Heart left ventricle (tissue), 16 donors: ENCODE measurements at regions not wholly inside any gene's neighbourhood (a gene's known extent, or its start where the extent isn't known, plus 50 kb on each side); places are given as distances from the start of the nearest gene placed in this dataset.

Source experiments
- ATAC-seq, 4 donors: fragments of 200-7000 bp; cut with Tn5 transposase; one replicate each; pipeline ENCODE4 v1.9.1; 2020 to 2022; ENCODE audit warnings: moderate library complexity in 4 of 4, mild to moderate bottlenecking in 3 of 4, moderate number of reproducible peaks in 1 of 4
- DNase-seq, 5 donors: peaks; one replicate each; pipeline ENCODE4 v3.0.0-alpha.2; 2020
- H3K27ac ChIP-seq, 12 donors: fragments of 200-600 bp; sonication (generic) in 4 of 12; one replicate each; pipeline versions ENCODE4 v1.5.0 to v1.8.0; 2016 to 2022; ENCODE audit warnings: mild to moderate bottlenecking in 2 of 12
- H3K27me3 ChIP-seq, 9 donors: fragments of 200-600 bp; sonication (generic) in 2 of 9; one replicate each; pipeline versions ENCODE4 v1.5.1 to v1.8.0; 2016 to 2022; ENCODE audit warnings: mild to moderate bottlenecking in 3 of 9
- H3K36me3 ChIP-seq, 9 donors: fragments of 200-600 bp; sonication (generic) in 2 of 9; one replicate each; pipeline versions ENCODE4 v1.5.0 to v1.8.0; 2018 to 2022; ENCODE audit warnings: mild to moderate bottlenecking in 2 of 9
- H3K4me1 ChIP-seq, 12 donors: fragments of 200-600 bp; sonication (generic) in 4 of 12; one replicate each; pipeline versions ENCODE4 v1.5.0 to v1.8.0; 2016 to 2022; ENCODE audit warnings: mild to moderate bottlenecking in 3 of 12
- H3K4me3 ChIP-seq, 12 donors: fragments of 200-600 bp; sonication (generic) in 4 of 12; one replicate each; pipeline versions ENCODE4 v1.5.0 to v1.8.0; 2017 to 2022; ENCODE audit warnings: mild to moderate bottlenecking in 9 of 12, moderate library complexity in 4 of 12
- H3K9me3 ChIP-seq, 12 donors: fragments of 200-600 bp; sonication (generic) in 4 of 12; one replicate each; pipeline versions ENCODE4 v1.5.0 to v1.8.0; 2016 to 2022; ENCODE audit warnings: mild to moderate bottlenecking in 1 of 12
- CTCF ChIP-seq, 12 donors: fragments of 200-600 bp; sonication (generic) in 4 of 12; IDR thresholded peaks; one replicate each; pipeline versions ENCODE4 v1.5.0 to v1.8.0; 2018 to 2022; ENCODE audit warnings: antibody characterized with exemption in 12 of 12, mild to moderate bottlenecking in 5 of 12
- POLR2A ChIP-seq, 2 donors: fragments of 450-650 bp; IDR thresholded peaks; one replicate each; pipeline ENCODE4 v1.6.1; 2017; ENCODE audit warnings: antibody characterized with exemption in 2 of 2, mild to moderate bottlenecking in 2 of 2, moderate library complexity in 2 of 2
- WGBS, 4 donors: extraction: QIAGEN DNeasy Blood & Tissue Kit in 2 of 4; methylation state at CpG; one replicate each; pipeline versions ENCODE4 v1.1.5 to v1.1.7; 2013 to 2018; 5-methylcytosine and 5-hydroxymethylcytosine counted together
- intact Hi-C, 10 donors: fragments of 100-400 bp; cut with DNase I; formaldehyde crosslinking; loops; one replicate each; pipeline versions ENCODE4 v1.11.1 to v1.14.2; 2022
- donor health status: ischemic (EF 13 %, LVEDD 7.1; RV severe dilation, severe dysfunction).
- donor health status: healthy with polysubstance abuse.
- donor health status: DM: no; HTN: yes; CAD: no.
- donor health status: DM: no; HTN: no; CAD: no.
- donor health status: ischemic (EF 25% LVEDD 6.9; RV normal size, moderate dysfunction).
- donor health status: ischemic (EF 25% LVEDD 5.7; RV mildly dilated, moderate dysfunction).
- donor health status: healthy.
- donor health status: DM: yes; HTN: yes; CAD: no.
- donor health status: ischemic (EF 35%, LVEDD 5.7; RV mildly dilated, moderate dysfunction).
- donor health status: nonischemic (EF 11% LVEDD 7.7; RV severe dilation, severe dysfunction).
- donor health status: DM: yes; HTN: yes; CAD: no.
- donor health status: PGD.
- donor health status: ischemic (EF 29% LVEDD 5.4; RV normal size, mild dysfunction).
- donor health status: nonischemic (EF 23%, LVEDD 6.1; RV moderate dilation, normal function).

- no peak overlapping the region for H3K4me3 ChIP-seq
- ATAC-seq, result no peak
- no peaks in the 10 kb centered on the region for H3K36me3 ChIP-seq
- no peaks in the 10 kb centered on the region for H3K4me1 ChIP-seq
- no peaks in the 10 kb centered on the region for H3K27me3 ChIP-seq
- peaks cover 0 to 10% (median 0%) of the 10 kb centered on the region in 12 donors for H3K9me3 ChIP-seq
- no peak for DNase-seq
- intact Hi-C loops, result no loop called here
- no peak overlapping the region for H3K27ac ChIP-seq
- 87 to 94% (median 91%) methylated on average over 3 of the region's 3 CpGs for WGBS, 4 donors
- no peak for TF ChIP-seq CTCF (IDR thresholded peaks at IDR 0.05)
- no peak for TF ChIP-seq POLR2A (IDR thresholded peaks at IDR 0.05)
Observed at GRCh38 chr2:117179405-117179804, 635.1 kb upstream of the DDX18 start.

- intact Hi-C loops, result no loop called here
- TF ChIP-seq CTCF (IDR thresholded peaks at IDR 0.05), result no peak
- TF ChIP-seq POLR2A (IDR thresholded peaks at IDR 0.05), result no peak
- no peak overlapping the region for H3K4me3 ChIP-seq
- no peaks in the 10 kb centered on the region for H3K4me1 ChIP-seq
- H3K36me3 ChIP-seq, result no peaks in the 10 kb centered on the region
- H3K27me3 ChIP-seq, result no peaks in the 10 kb centered on the region
- H3K9me3 ChIP-seq, result no peaks in the 10 kb centered on the region
- ATAC-seq (no peak), DNase-seq (no peak)
- 70 to 84% (median 75%) methylated on average over 6 of the region's 6 CpGs for WGBS, 4 donors
- H3K27ac ChIP-seq, result no peak overlapping the region
Observed at GRCh38 chr2:117190856-117191559, 623.5 kb upstream of the DDX18 start.

- H3K4me1 ChIP-seq, result no peaks in the 10 kb centered on the region
- no peak overlapping the region for H3K27ac ChIP-seq
- 87 to 93% (median 88%) methylated on average over 4 of the region's 4 CpGs for WGBS, 4 donors
- no peaks in the 10 kb centered on the region for H3K27me3 ChIP-seq
- H3K36me3 ChIP-seq, result no peaks in the 10 kb centered on the region
- no peak overlapping the region for H3K4me3 ChIP-seq
- no peaks in the 10 kb centered on the region for H3K9me3 ChIP-seq
- intact Hi-C loops, result no loop called here
- TF ChIP-seq POLR2A (IDR thresholded peaks at IDR 0.05) (no peak), CTCF (IDR thresholded peaks at IDR 0.05) (no peak)
- no peak for DNase-seq
- no peak for ATAC-seq
Observed at GRCh38 chr2:117195381-117195780, 619.1 kb upstream of the DDX18 start.

GRCh38 chr2:117199511-117199910 is 615.0 kb upstream of the DDX18 start:
- 50 to 59% (median 57%) methylated on average over 4 of the region's 4 CpGs for WGBS, 4 donors
- Histone ChIP-seq H3K4me1 (no peaks in the 10 kb centered on the region), H3K36me3 (no peaks in the 10 kb centered on the region), H3K27me3 (no peaks in the 10 kb centered on the region), H3K9me3 (peaks cover 0 to 3% (median 0%) of the 10 kb centered on the region in 12 donors), H3K27ac (no peak overlapping the region), H3K4me3 (no peak overlapping the region)
- intact Hi-C loops, result no loop called here
- TF ChIP-seq POLR2A (IDR thresholded peaks at IDR 0.05), result no peak
- TF ChIP-seq CTCF (IDR thresholded peaks at IDR 0.05), result no peak
- no peak for DNase-seq
- no peak for ATAC-seq
